ENCODE measurements at regions not wholly inside any gene's neighbourhood (a gene's known extent, or its start where the extent isn't known, plus 50 kb on each side); places are given as distances from the start of the nearest gene placed in this dataset.

DNA sequence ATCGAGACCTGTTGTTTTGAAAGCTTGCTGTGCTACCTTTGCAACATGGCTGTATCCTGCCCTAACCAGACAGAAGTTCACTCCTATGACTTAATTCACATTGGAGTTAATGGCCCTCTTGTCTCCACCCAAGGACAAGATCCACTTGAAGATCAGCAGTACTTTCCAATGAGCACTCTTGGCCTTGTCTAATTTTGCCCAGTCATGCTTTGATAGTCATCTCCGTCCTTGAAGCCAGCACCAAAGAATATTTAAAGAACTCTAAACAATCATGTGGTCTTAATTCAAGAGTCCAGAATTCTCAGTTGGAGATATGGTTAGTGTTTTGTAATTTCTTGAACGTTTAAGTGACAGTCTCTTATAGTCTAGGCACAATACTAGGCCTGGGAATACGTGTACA, 775.6 kb upstream of the EEF2KMT start:
- H3K36me3 ChIP-seq (replicated peaks; ENCODE audit: low read depth, low read length) = no peaks in the 10 kb centered on the region
- no peak overlapping the region for H3K4me2 ChIP-seq (ENCODE audit: low read length)
- no peak overlapping the region for H2AFZ ChIP-seq (ENCODE audit: low read depth, low read length)
- H3K27me3 ChIP-seq (ENCODE audit: low read depth, low read length) = no peaks in the 10 kb centered on the region
- TF ChIP-seq EZH2phosphoT487 (IDR thresholded peaks at IDR 0.05; ENCODE audit: low read depth) = no peak
- TF ChIP-seq, protein P1, sequence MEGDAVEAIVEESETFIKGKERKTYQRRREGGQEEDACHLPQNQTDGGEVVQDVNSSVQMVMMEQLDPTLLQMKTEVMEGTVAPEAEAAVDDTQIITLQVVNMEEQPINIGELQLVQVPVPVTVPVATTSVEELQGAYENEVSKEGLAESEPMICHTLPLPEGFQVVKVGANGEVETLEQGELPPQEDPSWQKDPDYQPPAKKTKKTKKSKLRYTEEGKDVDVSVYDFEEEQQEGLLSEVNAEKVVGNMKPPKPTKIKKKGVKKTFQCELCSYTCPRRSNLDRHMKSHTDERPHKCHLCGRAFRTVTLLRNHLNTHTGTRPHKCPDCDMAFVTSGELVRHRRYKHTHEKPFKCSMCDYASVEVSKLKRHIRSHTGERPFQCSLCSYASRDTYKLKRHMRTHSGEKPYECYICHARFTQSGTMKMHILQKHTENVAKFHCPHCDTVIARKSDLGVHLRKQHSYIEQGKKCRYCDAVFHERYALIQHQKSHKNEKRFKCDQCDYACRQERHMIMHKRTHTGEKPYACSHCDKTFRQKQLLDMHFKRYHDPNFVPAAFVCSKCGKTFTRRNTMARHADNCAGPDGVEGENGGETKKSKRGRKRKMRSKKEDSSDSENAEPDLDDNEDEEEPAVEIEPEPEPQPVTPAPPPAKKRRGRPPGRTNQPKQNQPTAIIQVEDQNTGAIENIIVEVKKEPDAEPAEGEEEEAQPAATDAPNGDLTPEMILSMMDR (IDR thresholded peaks at IDR 0.05; ENCODE audit: low read depth, low read length) = no peak
- no peak overlapping the region for H3K27ac ChIP-seq (ENCODE audit: low read length)
- H3K4me3 ChIP-seq (ENCODE audit: low read length) = no peak overlapping the region
- no peaks in the 10 kb centered on the region for H3K9me3 ChIP-seq (ENCODE audit: insufficient read depth, low read length)
- no peaks in the 10 kb centered on the region for H3K4me1 ChIP-seq (ENCODE audit: low read length)
- no peaks in the 10 kb centered on the region for H4K20me1 ChIP-seq (ENCODE audit: insufficient read depth, low read length)
- no peak overlapping the region for H3K9ac ChIP-seq (ENCODE audit: low read length)
- no peaks in the 10 kb centered on the region for H3K79me2 ChIP-seq (ENCODE audit: low read length)

DNA sequence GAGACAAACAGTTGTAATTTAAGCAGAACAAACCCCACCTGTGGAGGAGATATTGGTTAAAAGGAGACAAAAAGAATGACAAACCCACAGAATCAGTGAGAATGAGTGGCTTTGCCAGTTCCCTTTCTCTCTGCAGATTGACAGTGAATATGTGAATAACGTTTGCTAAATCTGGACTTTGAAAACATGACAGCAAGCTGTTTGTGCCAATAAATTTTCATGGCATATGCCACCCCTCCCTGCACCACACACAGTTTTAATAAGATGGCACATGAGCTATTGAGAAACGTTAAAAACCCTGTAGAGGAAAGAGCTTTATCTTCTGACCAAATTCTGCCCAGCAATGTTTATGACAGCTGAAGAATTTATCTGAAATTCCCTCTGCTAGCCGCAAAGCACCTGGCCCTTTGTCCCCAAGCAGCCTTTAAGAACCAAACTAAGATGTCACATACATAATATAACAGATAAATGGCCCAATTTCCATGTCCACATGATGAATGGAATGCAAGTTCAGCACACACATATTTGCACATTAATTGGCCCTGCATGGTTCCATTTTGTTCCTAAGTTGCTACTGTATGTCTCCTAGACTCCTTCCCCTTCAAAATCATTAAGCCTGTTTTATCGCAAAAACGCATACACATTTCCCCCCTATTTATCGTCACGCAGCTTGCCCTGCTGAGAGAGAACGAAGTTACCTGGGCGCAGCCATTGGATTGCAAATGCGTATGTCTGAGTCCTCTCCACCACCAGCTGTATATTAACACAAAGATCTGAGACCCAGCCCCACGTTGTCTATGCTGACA, 773.5 kb upstream of the EEF2KMT start:
- Histone ChIP-seq H3K4me1 (ENCODE audit: low read length) (no peaks in the 10 kb centered on the region), H3K27ac (ENCODE audit: low read length) (no peak overlapping the region), H4K20me1 (ENCODE audit: insufficient read depth, low read length) (no peaks in the 10 kb centered on the region), H3K27me3 (ENCODE audit: low read depth, low read length) (no peaks in the 10 kb centered on the region), H3K36me3 (replicated peaks; ENCODE audit: low read depth, low read length) (no peaks in the 10 kb centered on the region), H3K9me3 (ENCODE audit: insufficient read depth, low read length) (no peaks in the 10 kb centered on the region), H3K9ac (ENCODE audit: low read length) (no peak overlapping the region), H3K79me2 (ENCODE audit: low read length) (no peaks in the 10 kb centered on the region), H3K4me2 (ENCODE audit: low read length) (no peak overlapping the region), H3K4me3 (ENCODE audit: low read length) (no peak overlapping the region), H2AFZ (ENCODE audit: low read depth, low read length) (no peak overlapping the region)
- TF ChIP-seq, protein P1 (IDR thresholded peaks at IDR 0.05; ENCODE audit: low read depth, low read length) = no peak
- no peak for TF ChIP-seq EZH2phosphoT487 (IDR thresholded peaks at IDR 0.05; ENCODE audit: low read depth)

DNA sequence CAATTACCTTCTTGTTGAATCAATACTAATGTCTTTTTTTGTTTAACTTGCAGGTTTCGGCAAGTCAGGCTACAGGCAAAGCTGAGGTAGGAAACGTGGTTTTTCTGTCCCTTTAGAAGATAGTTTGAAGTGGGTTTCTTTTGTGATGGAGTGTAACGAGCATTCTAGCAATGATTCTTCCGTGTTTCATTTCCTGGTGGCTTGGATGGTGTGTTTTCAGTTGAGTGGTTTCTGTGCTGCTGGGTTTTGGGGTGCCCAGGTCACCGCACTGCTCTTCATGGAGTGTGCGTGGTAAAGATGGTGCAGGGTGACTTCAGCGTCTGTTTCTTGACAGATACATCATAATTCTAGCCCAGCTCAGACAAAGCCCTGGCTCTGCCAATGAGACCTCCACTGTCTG, 769.7 kb upstream of the EEF2KMT start:
- Histone ChIP-seq H3K36me3 (replicated peaks; ENCODE audit: low read depth, low read length) (no peaks in the 10 kb centered on the region), H2AFZ (ENCODE audit: low read depth, low read length) (no peak overlapping the region), H3K9me3 (ENCODE audit: insufficient read depth, low read length) (no peaks in the 10 kb centered on the region), H3K79me2 (ENCODE audit: low read length) (no peaks in the 10 kb centered on the region), H3K9ac (ENCODE audit: low read length) (no peak overlapping the region), H3K4me2 (ENCODE audit: low read length) (no peak overlapping the region), H3K4me3 (ENCODE audit: low read length) (no peak overlapping the region), H3K27ac (ENCODE audit: low read length) (no peak overlapping the region), H3K27me3 (ENCODE audit: low read depth, low read length) (no peaks in the 10 kb centered on the region), H3K4me1 (ENCODE audit: low read length) (no peaks in the 10 kb centered on the region), H4K20me1 (ENCODE audit: insufficient read depth, low read length) (no peaks in the 10 kb centered on the region)
- no peak for TF ChIP-seq EZH2phosphoT487 (IDR thresholded peaks at IDR 0.05; ENCODE audit: low read depth)
- TF ChIP-seq, protein P1 (IDR thresholded peaks at IDR 0.05; ENCODE audit: low read depth, low read length) = no peak

DNA sequence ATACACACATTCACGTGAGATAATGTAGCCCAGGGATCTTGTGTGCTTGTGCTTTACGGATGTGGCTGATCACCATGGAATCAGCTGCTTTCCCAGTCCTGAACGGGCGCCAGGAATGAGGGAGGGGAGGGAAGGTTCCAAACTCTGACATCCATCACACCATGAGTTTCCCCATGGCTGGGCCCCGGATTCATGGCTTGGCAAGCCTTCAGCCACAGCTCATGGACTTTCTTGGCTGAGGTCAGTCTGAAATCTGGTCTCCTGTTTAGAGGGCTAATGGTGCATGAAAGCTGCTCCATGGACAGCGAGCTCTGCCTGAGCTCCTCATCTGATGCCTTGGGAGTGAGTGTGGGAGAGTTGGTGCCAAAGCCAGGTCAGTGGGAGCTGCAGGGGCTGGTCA, 767.6 kb upstream of the EEF2KMT start:
- Histone ChIP-seq H3K27ac (ENCODE audit: low read length) (no peak overlapping the region), H2AFZ (ENCODE audit: low read depth, low read length) (no peak overlapping the region), H3K4me2 (ENCODE audit: low read length) (no peak overlapping the region), H3K27me3 (ENCODE audit: low read depth, low read length) (no peaks in the 10 kb centered on the region), H3K79me2 (ENCODE audit: low read length) (no peaks in the 10 kb centered on the region), H4K20me1 (ENCODE audit: insufficient read depth, low read length) (no peaks in the 10 kb centered on the region), H3K36me3 (replicated peaks; ENCODE audit: low read depth, low read length) (no peaks in the 10 kb centered on the region), H3K9me3 (ENCODE audit: insufficient read depth, low read length) (no peaks in the 10 kb centered on the region), H3K4me1 (ENCODE audit: low read length) (no peaks in the 10 kb centered on the region), H3K9ac (ENCODE audit: low read length) (no peak overlapping the region), H3K4me3 (ENCODE audit: low read length) (no peak overlapping the region)
- TF ChIP-seq EZH2phosphoT487 (IDR thresholded peaks at IDR 0.05; ENCODE audit: low read depth) = no peak
- TF ChIP-seq, protein P1 (IDR thresholded peaks at IDR 0.05; ENCODE audit: low read depth, low read length) = no peak
